Gastroesophageal sphincter (tissue), 3 donors: ENCODE measurements at regions not wholly inside any gene's neighbourhood (a gene's known extent, or its start where the extent isn't known, plus 50 kb on each side); places are given as distances from the start of the nearest gene placed in this dataset.

Source experiments
- POLR2A ChIP-seq, 2 donors: fragments of 450-650 bp; IDR thresholded peaks; one replicate each; pipeline ENCODE4 v1.6.1; 2017; ENCODE audit warnings: antibody characterized with exemption in 2 of 2, mild to moderate bottlenecking in 2 of 2, moderate library complexity in 1 of 2
- TF ChIP-seq, protein P1 (sequence below), 4 experiments: fragments of 200-600 bp in 2 of 4; fragments of 450-650 bp in 2 of 4; sonication (generic) in 1 of 4; IDR thresholded peaks; one replicate each; pipeline ENCODE4 v1.5.1; 2017 to 2019; ENCODE audit warnings: antibody characterized with exemption in 4 of 4, mild to moderate bottlenecking in 2 of 4, moderate library complexity in 2 of 4

GRCh38 chr2:187834787-187835186, 280.6 kb upstream of the TFPI start:
- TF ChIP-seq POLR2A (IDR thresholded peaks at IDR 0.05): no peak
- TF ChIP-seq, protein P1, sequence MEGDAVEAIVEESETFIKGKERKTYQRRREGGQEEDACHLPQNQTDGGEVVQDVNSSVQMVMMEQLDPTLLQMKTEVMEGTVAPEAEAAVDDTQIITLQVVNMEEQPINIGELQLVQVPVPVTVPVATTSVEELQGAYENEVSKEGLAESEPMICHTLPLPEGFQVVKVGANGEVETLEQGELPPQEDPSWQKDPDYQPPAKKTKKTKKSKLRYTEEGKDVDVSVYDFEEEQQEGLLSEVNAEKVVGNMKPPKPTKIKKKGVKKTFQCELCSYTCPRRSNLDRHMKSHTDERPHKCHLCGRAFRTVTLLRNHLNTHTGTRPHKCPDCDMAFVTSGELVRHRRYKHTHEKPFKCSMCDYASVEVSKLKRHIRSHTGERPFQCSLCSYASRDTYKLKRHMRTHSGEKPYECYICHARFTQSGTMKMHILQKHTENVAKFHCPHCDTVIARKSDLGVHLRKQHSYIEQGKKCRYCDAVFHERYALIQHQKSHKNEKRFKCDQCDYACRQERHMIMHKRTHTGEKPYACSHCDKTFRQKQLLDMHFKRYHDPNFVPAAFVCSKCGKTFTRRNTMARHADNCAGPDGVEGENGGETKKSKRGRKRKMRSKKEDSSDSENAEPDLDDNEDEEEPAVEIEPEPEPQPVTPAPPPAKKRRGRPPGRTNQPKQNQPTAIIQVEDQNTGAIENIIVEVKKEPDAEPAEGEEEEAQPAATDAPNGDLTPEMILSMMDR (IDR thresholded peaks at IDR 0.05): no peak
